HepG2 (cell line): ENCODE measurements at regions not wholly inside any gene's neighbourhood (a gene's known extent, or its start where the extent isn't known, plus 50 kb on each side); places are given as distances from the start of the nearest gene placed in this dataset.

Experiments
- ATAC-seq: fragments of 200-7000 bp; cut with Tn5 transposase; 3 replicates; pipeline ENCODE4 v1.9.1; 2020; ENCODE audit warnings: mild to moderate bottlenecking, moderate library complexity
- BruUV-seq: library from RNA; stranded (reverse); fragments of 400-500 nt; replicated peaks from 2 replicates; lab custom pipeline; 2021; lab: Mats Ljungman, UMichigan
- CTCF ChIA-PET: fragments of 300-600 bp; formaldehyde crosslinking; extraction: SDS; loops from one replicate; lab custom pipeline; 2021; ENCODE audit warnings: low total read pairs, inconsistent platforms, low intra/inter-chr PET ratio; lab: Yijun Ruan, JAX
- POLR2A ChIA-PET: fragments of 350-600 bp; sonication (Branson Sonifier 250); formaldehyde crosslinking; loops from one replicate; lab custom pipeline; 2020; ENCODE audit warnings: antibody characterized with exemption, inconsistent platforms; lab: Yijun Ruan, JAX
- DNase-seq: peaks from one replicate; pipeline ENCODE4 v3.0.0-alpha.2; 2015; ENCODE audit warnings: low spot score
- FAIRE-seq: peaks from 3 replicates; lab custom pipeline; 2011; peaks lifted over from hg19 to GRCh38; lab: Jason Lieb, UNC
- H2AFZ ChIP-seq: one replicate; pipeline ENCODE4 v1.6.1; 2011; ENCODE audit warnings: low read length, inconsistent platforms
- H3K27ac ChIP-seq: fragments of 300-600 bp; 3 replicates; pipeline ENCODE4 v1.8.0; 2011; ENCODE audit warnings: mixed run types, mild to moderate bottlenecking, mixed read lengths, low read length, inconsistent platforms; ENCODE audit not compliant: insufficient read depth; ENCODE audit errors: extremely low read length
- H3K27me3 ChIP-seq, 2 experiments: fragments of 200-600 bp in 1 of 2; 2 replicates in 1 of 2; 3 replicates in 1 of 2; pipeline versions ENCODE4 v1.6.0 to v1.8.0; 2011; ENCODE audit warnings: low read length in 2 of 2, mild to moderate bottlenecking in 2 of 2, moderate library complexity in 2 of 2, inconsistent platforms in 1 of 2; ENCODE audit not compliant: insufficient read depth in 2 of 2, control insufficient read depth in 1 of 2
- H3K36me3 ChIP-seq, 2 experiments: fragments of 200-600 bp in 1 of 2; replicated peaks in 1 of 2; 2 replicates in 1 of 2; 3 replicates in 1 of 2; pipeline versions ENCODE4 v1.5.1 to v1.8.0; 2011; ENCODE audit warnings: low read length in 2 of 2, inconsistent platforms in 1 of 2; ENCODE audit not compliant: insufficient read depth in 2 of 2, control insufficient read depth in 1 of 2
- H3K4me1 ChIP-seq: 2 replicates; pipeline ENCODE4 v1.5.1; 2012; ENCODE audit warnings: low read length, inconsistent platforms; ENCODE audit not compliant: insufficient read depth
- H3K4me2 ChIP-seq: 2 replicates; pipeline ENCODE4 v1.6.0; 2011; ENCODE audit warnings: low read depth, low read length, inconsistent platforms
- H3K4me3 ChIP-seq, 3 experiments: fragments of 200-600 bp in 1 of 3; sonication (generic), shearing (Covaris generic) in 1 of 3; replicated peaks in 1 of 3; 2 replicates each; pipeline ENCODE4 v1.5.1; 2011 to 2016; ENCODE audit warnings: low read length in 3 of 3, inconsistent platforms in 2 of 3, low read depth in 2 of 3, mild to moderate bottlenecking in 2 of 3, control low read depth in 1 of 3, mixed read lengths in 1 of 3; ENCODE audit not compliant: insufficient read depth in 1 of 3
- H3K79me2 ChIP-seq: one replicate; pipeline ENCODE4 v1.6.1; 2011; ENCODE audit warnings: low read length, inconsistent platforms; ENCODE audit not compliant: insufficient read depth
- H3K9ac ChIP-seq: 2 replicates; pipeline ENCODE4 v1.6.0; 2011; ENCODE audit warnings: mild to moderate bottlenecking, low read depth, low read length, inconsistent platforms; ENCODE audit not compliant: insufficient read depth
- H3K9me3 ChIP-seq: 2 replicates; pipeline ENCODE4 v1.5.1; 2012; ENCODE audit warnings: mild to moderate bottlenecking, low read length
- H4K20me1 ChIP-seq: 2 replicates; pipeline ENCODE4 v1.6.0; 2011; ENCODE audit warnings: inconsistent platforms, mild to moderate bottlenecking, low read length, moderate library complexity; ENCODE audit not compliant: insufficient read depth
- ATF7 ChIP-seq, 2 experiments: fragments of 450-650 bp in 1 of 2; sonication (generic) in 1 of 2; formaldehyde crosslinking in 1 of 2; IDR thresholded peaks; 2 replicates each; pipeline versions ENCODE4 v1.4.0 to v1.6.1; 2016 to 2020; ENCODE audit warnings: antibody characterized with exemption in 1 of 2, mild to moderate bottlenecking in 1 of 2, missing genetic modification reagents in 1 of 2
- DMAP1 ChIP-seq: IDR thresholded peaks from 2 replicates; pipeline ENCODE4 v1.6.1; 2016
- DNMT1 ChIP-seq: sonication (generic); formaldehyde crosslinking; IDR thresholded peaks from 2 replicates; pipeline ENCODE4 v1.5.1; 2020; ENCODE audit warnings: mild to moderate bottlenecking, missing genetic modification reagents
- GLI4 ChIP-seq: sonication (generic); formaldehyde crosslinking; IDR thresholded peaks from 2 replicates; pipeline ENCODE4 v1.5.1; 2020; ENCODE audit warnings: missing genetic modification reagents, mild to moderate bottlenecking, moderate library complexity, borderline replicate concordance
- PRMT3 ChIP-seq: sonication (generic); formaldehyde crosslinking; IDR thresholded peaks from 2 replicates; pipeline ENCODE4 v1.8.1; 2022; ENCODE audit warnings: low read depth, mild to moderate bottlenecking, moderate library complexity, missing genetic modification reagents, borderline replicate concordance
- RBM22 ChIP-seq: fragments of 200-400 bp; formaldehyde crosslinking; optimal IDR thresholded peaks from 2 replicates; pipeline ENCODE3; 2017; ENCODE audit warnings: mild to moderate bottlenecking, low read length, moderate library complexity
- RFX5 ChIP-seq: IDR thresholded peaks from 2 replicates; pipeline ENCODE4 v1.6.1; 2011; ENCODE audit warnings: low read depth, low read length, improper control_type of control experiment
- ZNF296 ChIP-seq: sonication (generic); formaldehyde crosslinking; conservative IDR thresholded peaks from 2 replicates; pipeline ENCODE4 v1.5.0; 2020; ENCODE audit warnings: mild to moderate bottlenecking, missing genetic modification reagents
- ZNF510 ChIP-seq: sonication (generic); formaldehyde crosslinking; IDR thresholded peaks from 2 replicates; pipeline ENCODE4 v1.4.0; 2020; ENCODE audit warnings: low read depth, mild to moderate bottlenecking, missing genetic modification reagents
- ZNF597 ChIP-seq: sonication (generic); formaldehyde crosslinking; IDR thresholded peaks from 2 replicates; pipeline ENCODE4 v1.5.0; 2020; ENCODE audit warnings: missing genetic modification reagents
- ZNF713 ChIP-seq: sonication (generic); formaldehyde crosslinking; IDR thresholded peaks from 2 replicates; pipeline ENCODE4 v1.4.0; 2020; ENCODE audit warnings: mild to moderate bottlenecking, missing genetic modification reagents
- ZNF850 ChIP-seq: sonication (generic); formaldehyde crosslinking; conservative IDR thresholded peaks from 2 replicates; pipeline ENCODE4 v1.9.0; 2021; ENCODE audit warnings: mild to moderate bottlenecking, missing genetic modification reagents
- WGBS: methylation state at CpG from one replicate; pipeline ENCODE4 v1.1.6; 2017; ENCODE audit warnings: low lambda C conversion rate; 5-methylcytosine and 5-hydroxymethylcytosine counted together
- in situ Hi-C: cut with HindIII; loops from 2 replicates; pipeline ENCODE4 v1.10.0; 2017; ENCODE audit warnings: low pct_unique_long_range_greater_than_20kb; ENCODE audit not compliant: extremely low pct_ligation_motif_present
- intact Hi-C: fragments of 100-400 bp; cut with micrococcal nuclease; formaldehyde crosslinking; loops from one replicate; pipeline ENCODE4 v1.10.0; 2022; ENCODE audit not compliant: unreplicated experiment

- H3K27ac ChIP-seq: no peak overlapping the region
- no peak for TF ChIP-seq ZNF510 (CRISPR knock-in tag)
- peak; percentile 28; the same call in 1 of the 2 replicates for TF ChIP-seq ATF7 (IDR thresholded peaks at IDR 0.05)
- TF ChIP-seq ATF7 (CRISPR knock-in tag; IDR thresholded peaks at IDR 0.05): no peak
- TF ChIP-seq RFX5: peak; percentile 10; the same call in 1 of the 2 replicates
- no peak for TF ChIP-seq RBM22
- TF ChIP-seq ZNF713 (CRISPR knock-in tag): no peak
- TF ChIP-seq ZNF597 (CRISPR knock-in tag): no peak
- no peak for TF ChIP-seq ZNF850 (CRISPR knock-in tag)
- TF ChIP-seq ZNF296 (CRISPR knock-in tag): no peak
- TF ChIP-seq DMAP1 (CRISPR knock-in tag): no peak
- no peak for TF ChIP-seq PRMT3 (CRISPR knock-in tag)
- no peak for TF ChIP-seq GLI4
- no peak for TF ChIP-seq DNMT1 (CRISPR knock-in tag)
- TF ChIP-seq, all 625 proteins: peak for 2
- Histone ChIP-seq H3K4me1 (no peaks in the 10 kb centered on the region; the same call in 1 of the 2 replicates), H3K36me3 (no peaks in the 10 kb centered on the region), H3K4me3 (no peak overlapping the region), H3K4me2 (no peak overlapping the region), H3K9ac (no peak overlapping the region), H4K20me1 (no peaks in the 10 kb centered on the region), H2AFZ (no peak overlapping the region), H3K27me3 (no peaks in the 10 kb centered on the region; a peak in 2 of 5 replicates), H3K9me3 (no peaks in the 10 kb centered on the region), H3K79me2 (no peaks in the 10 kb centered on the region)
- DNase-seq: no peak
- ATAC-seq: no peak
- CTCF ChIA-PET: no interaction called here
- in situ Hi-C loops: no loop called here
- no peak for FAIRE-seq
- 21% methylated on average over 9 of the region's 9 CpGs for WGBS
- no TSS peak for BruUV-seq
- POLR2A ChIA-PET: no interaction called here
- intact Hi-C loops: no loop called here
Measured at GRCh38 chr13:31441800-31442510, 242.2 kb downstream of the B3GLCT start.
